HEK293 (cell line): ENCODE measurements at regions not wholly inside any gene's neighbourhood (a gene's known extent, or its start where the extent isn't known, plus 50 kb on each side); places are given as distances from the start of the nearest gene placed in this dataset.

Source experiments
- CTCF ChIP-seq: fragments of 450-650 bp; formaldehyde crosslinking; IDR thresholded peaks from 2 replicates; pipeline ENCODE4 v1.5.1; 2016; ENCODE audit warnings: missing biosample characterization, missing genetic modification characterization
- KLF8 ChIP-seq: fragments of 450-650 bp; formaldehyde crosslinking; IDR thresholded peaks from 2 replicates; pipeline ENCODE4 v1.5.1; 2016; ENCODE audit warnings: missing biosample characterization, missing genetic modification characterization
- TSHZ1 ChIP-seq: fragments of 450-650 bp; formaldehyde crosslinking; IDR thresholded peaks from 2 replicates; pipeline ENCODE4 v1.5.1; 2016; ENCODE audit warnings: missing biosample characterization, missing genetic modification characterization, borderline replicate concordance
- ZBTB1 ChIP-seq: fragments of 450-650 bp; formaldehyde crosslinking; IDR thresholded peaks from 2 replicates; pipeline ENCODE4 v1.5.1; 2016; ENCODE audit warnings: missing biosample characterization, missing genetic modification characterization
- ZNF24 ChIP-seq: fragments of 450-650 bp; formaldehyde crosslinking; IDR thresholded peaks from 2 replicates; pipeline ENCODE4 v1.5.1; 2016; ENCODE audit warnings: missing biosample characterization, missing genetic modification characterization
- ZNF501 ChIP-seq: fragments of 450-650 bp; formaldehyde crosslinking; IDR thresholded peaks from 2 replicates; pipeline ENCODE4 v1.5.1; 2016; ENCODE audit warnings: missing biosample characterization, missing genetic modification characterization
- ZNF560 ChIP-seq: fragments of 450-650 bp; formaldehyde crosslinking; IDR thresholded peaks from 2 replicates; pipeline ENCODE4 v1.5.1; 2017; ENCODE audit warnings: missing biosample characterization, missing genetic modification characterization, borderline replicate concordance
- ZNF660 ChIP-seq: fragments of 450-650 bp; IDR thresholded peaks from 2 replicates; pipeline ENCODE4 v1.5.1; 2018; ENCODE audit warnings: missing biosample characterization, mild to moderate bottlenecking, missing genetic modification characterization

- TF ChIP-seq ZNF660 (tag by site-specific recombination), result no peak
- no peak for TF ChIP-seq ZBTB1 (tag by site-specific recombination)
- no peak for TF ChIP-seq CTCF (tag by site-specific recombination)
- no peak for TF ChIP-seq ZNF501
- TF ChIP-seq ZNF24 (tag by site-specific recombination), result no peak
- TF ChIP-seq ZNF560, result no peak
- TF ChIP-seq TSHZ1 (tag by site-specific recombination), result no peak
- TF ChIP-seq KLF8 (tag by site-specific recombination), result no peak
These were observed 119.6 kb downstream of the BUD13 start for GRCh38 chr11:116653206-116653605.
